Nephron progenitor cell (in vitro differentiated cells): ENCODE measurements at regions not wholly inside any gene's neighbourhood (a gene's known extent, or its start where the extent isn't known, plus 50 kb on each side); places are given as distances from the start of the nearest gene placed in this dataset.
"Not testable (repeated sequence)": the region's sequence is repeated elsewhere in the genome, so short reads cannot be mapped to it uniquely, and the experiment has no call there.

Source experiments
- DNase-seq: peaks from one replicate; pipeline ENCODE4 v3.0.0; 2021
- H3K27ac Mint-ChIP-seq: 2 replicates; pipeline ENCODE4 v1.8.0; 2021; ENCODE audit warnings: mild to moderate bottlenecking, moderate library complexity, mixed read lengths
- H3K27me3 Mint-ChIP-seq: 2 replicates; pipeline ENCODE4 v1.8.0; 2021; ENCODE audit warnings: mild to moderate bottlenecking, low read depth, mixed read lengths; ENCODE audit not compliant: poor library complexity
- H3K36me3 Mint-ChIP-seq: 2 replicates; pipeline ENCODE4 v1.8.0; 2021; ENCODE audit warnings: low read depth, mixed read lengths
- H3K4me1 Mint-ChIP-seq: 2 replicates; pipeline ENCODE4 v1.8.0; 2021; ENCODE audit warnings: mixed read lengths
- H3K4me3 Mint-ChIP-seq: 2 replicates; pipeline ENCODE4 v1.8.0; 2021; ENCODE audit warnings: mild to moderate bottlenecking, moderate library complexity, mixed read lengths
- H3K9me3 Mint-ChIP-seq: 2 replicates; pipeline ENCODE4 v1.8.0; 2021; ENCODE audit warnings: mild to moderate bottlenecking, moderate library complexity, mixed read lengths
- CTCF ChIP-seq: fragments of 200-600 bp; sonication (generic); IDR thresholded peaks from 2 replicates; pipeline ENCODE4 v1.5.0; 2021; ENCODE audit warnings: antibody characterized with exemption

GRCh38 chr7:91614431-91614830 lies 266.1 kb downstream of the MTERF1 start:
- Mint-ChIP-seq H3K27ac (no peak overlapping the region), H3K4me1 (no peaks in the 10 kb centered on the region), H3K36me3 (no peaks in the 10 kb centered on the region), H3K27me3 (no peaks in the 10 kb centered on the region), H3K4me3 (no peak overlapping the region), H3K9me3 (no peaks in the 10 kb centered on the region)
- DNase-seq, result no peak
- TF ChIP-seq CTCF, result no peak

DNA sequence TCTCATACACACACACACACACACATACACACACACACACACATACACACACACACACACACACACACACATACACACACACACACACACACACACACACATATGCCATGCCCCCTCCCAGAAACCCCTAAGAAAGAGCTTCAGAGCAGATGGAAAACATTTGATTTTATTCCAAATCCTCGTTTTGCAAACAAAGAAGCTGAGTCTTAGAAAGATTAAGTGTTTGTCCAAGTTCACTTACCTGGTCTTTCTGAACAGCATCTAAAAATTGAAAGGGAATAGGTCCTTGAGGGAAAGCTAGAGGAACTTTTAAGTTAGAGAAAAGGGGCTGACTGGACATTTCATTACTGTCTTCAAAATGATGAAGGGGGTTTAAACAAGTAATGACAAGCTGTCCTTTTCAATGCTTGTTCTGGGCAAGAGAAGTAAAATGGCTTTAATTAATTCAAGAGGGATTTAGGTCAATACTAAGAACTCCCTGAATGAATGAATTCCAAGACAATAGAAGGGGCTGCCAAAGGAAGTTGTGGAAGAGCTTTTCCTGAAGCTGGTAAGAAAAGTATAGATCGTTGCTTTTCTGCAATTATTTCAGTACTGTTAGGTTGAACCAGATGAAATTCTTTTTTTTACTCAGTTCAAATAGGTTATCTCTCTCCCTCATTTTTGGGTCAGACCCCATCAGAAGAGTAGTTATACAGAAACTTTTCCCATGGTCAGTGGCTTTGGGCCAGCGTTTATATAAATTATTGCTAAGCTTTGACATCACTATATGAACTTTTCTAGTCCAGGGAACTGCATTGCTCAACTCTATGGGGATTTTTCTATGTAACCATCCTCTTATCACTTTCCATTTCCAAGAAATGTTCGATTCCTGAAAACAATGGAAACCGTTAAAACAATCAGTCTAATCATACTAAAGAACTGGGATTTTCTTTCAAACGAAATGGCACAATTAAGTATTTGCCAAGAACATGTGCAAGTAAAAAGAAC lies 261.4 kb downstream of the MTERF1 start:
- TF ChIP-seq CTCF, result no peak
- no peak overlapping the region for H3K27ac Mint-ChIP-seq
- no peaks in the 10 kb centered on the region for H3K27me3 Mint-ChIP-seq
- no peaks in the 10 kb centered on the region for H3K36me3 Mint-ChIP-seq
- H3K4me3 Mint-ChIP-seq, result no peak overlapping the region
- no peak for DNase-seq
- H3K9me3 Mint-ChIP-seq, result no peaks in the 10 kb centered on the region
- peaks cover 4% of the 10 kb centered on the region for H3K4me1 Mint-ChIP-seq

DNA sequence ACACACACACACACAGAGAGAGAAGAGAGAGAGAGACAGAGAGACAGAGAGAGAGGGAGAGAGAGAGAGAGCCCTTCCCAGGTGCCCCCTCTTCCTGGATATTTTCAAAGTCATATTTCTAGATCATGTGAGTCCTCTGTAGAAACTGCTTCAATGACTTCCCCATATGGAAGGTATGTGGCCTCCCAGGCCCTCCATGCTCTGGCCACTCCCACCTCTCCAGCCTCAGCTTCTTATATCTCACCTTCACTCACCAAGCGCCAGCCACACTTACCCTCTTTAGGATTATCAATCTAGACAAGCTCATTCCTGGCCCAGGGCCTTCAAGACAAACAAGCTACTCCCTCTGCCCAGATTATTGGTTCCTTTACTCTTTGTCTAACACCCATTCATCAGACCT lies 259.7 kb downstream of the MTERF1 start:
- H3K9me3 Mint-ChIP-seq, result no peaks in the 10 kb centered on the region
- H3K27ac Mint-ChIP-seq, result no peak overlapping the region

DNA sequence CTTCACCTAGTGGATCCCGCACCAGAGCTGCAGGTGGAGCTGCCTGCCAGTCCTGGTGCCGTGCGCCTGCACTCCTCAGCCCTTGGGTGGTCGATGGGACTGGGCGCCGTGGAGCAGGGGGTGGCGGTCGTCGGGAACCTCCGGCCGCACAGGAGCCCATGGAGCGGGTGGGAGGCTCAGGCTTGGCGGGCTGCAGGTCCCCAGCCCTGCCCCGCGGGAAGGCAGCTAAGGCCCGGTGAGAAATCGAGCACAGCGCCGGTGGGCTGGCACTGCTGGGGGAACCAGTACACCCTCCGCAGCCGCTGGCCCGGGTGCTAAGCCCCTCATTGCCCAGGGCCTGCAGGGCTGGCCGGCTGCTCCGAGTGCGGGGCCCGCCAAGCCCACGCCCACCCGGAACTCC lies 253.2 kb downstream of the MTERF1 start:
- not testable (repeated sequence) for H3K27me3 Mint-ChIP-seq, H3K27ac Mint-ChIP-seq, H3K4me1 Mint-ChIP-seq, H3K9me3 Mint-ChIP-seq, DNase-seq, H3K4me3 Mint-ChIP-seq, H3K36me3 Mint-ChIP-seq

More for the DNA sequence above, 259.7 kb downstream of the MTERF1 start:
- TF ChIP-seq CTCF, result no peak
- no peaks in the 10 kb centered on the region for H3K27me3 Mint-ChIP-seq
- H3K4me3 Mint-ChIP-seq, result no peak overlapping the region
- no peak for DNase-seq
- peaks cover 4% of the 10 kb centered on the region for H3K4me1 Mint-ChIP-seq
- H3K36me3 Mint-ChIP-seq, result no peaks in the 10 kb centered on the region

DNA sequence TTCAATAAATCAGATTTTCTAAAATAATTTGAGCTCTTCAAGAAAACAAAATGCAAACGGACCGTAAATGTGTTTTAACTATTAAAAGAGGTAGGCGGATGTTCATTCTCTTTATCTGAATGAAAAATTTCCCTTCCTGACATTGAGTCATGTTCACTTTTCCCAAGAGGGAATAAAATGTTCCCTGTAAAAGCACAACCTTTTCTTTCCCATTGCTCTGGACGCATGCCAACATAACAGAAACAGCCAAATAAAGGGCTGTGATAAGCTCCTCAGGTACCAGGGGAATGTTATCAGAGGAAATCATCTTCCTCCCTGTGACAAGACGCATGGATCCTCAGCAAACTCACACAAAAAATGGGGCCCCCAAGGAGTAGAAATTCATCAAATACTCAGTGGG lies 251.8 kb downstream of the MTERF1 start:
- H3K4me3 Mint-ChIP-seq, result no peak overlapping the region
- H3K4me1 Mint-ChIP-seq, result no peaks in the 10 kb centered on the region
- no peak for DNase-seq
- no peak overlapping the region for H3K27ac Mint-ChIP-seq
- H3K27me3 Mint-ChIP-seq, result no peaks in the 10 kb centered on the region
- peaks cover 5% of the 10 kb centered on the region for H3K36me3 Mint-ChIP-seq
- peaks cover 7% of the 10 kb centered on the region for H3K9me3 Mint-ChIP-seq
- TF ChIP-seq CTCF, result no peak

- TF ChIP-seq CTCF, result no peak
- Mint-ChIP-seq H3K27me3 (no peaks in the 10 kb centered on the region), H3K4me3 (no peak overlapping the region), H3K36me3 (peaks cover 5% of the 10 kb centered on the region), H3K27ac (no peak overlapping the region), H3K4me1 (no peaks in the 10 kb centered on the region), H3K9me3 (peaks cover 7% of the 10 kb centered on the region)
- DNase-seq, result no peak
Measured at GRCh38 chr7:91630581-91631380, 249.7 kb downstream of the MTERF1 start.
